GM20000 (cell line): ENCODE measurements at regions not wholly inside any gene's neighbourhood (a gene's known extent, or its start where the extent isn't known, plus 50 kb on each side); places are given as distances from the start of the nearest gene placed in this dataset.

Source experiments
- DNase-seq: peaks from one replicate; pipeline ENCODE4 v3.0.0; 2012; ENCODE audit warnings: low spot score
- CTCF ChIP-seq: IDR thresholded peaks from 2 replicates; pipeline ENCODE4 v1.5.1; 2012; ENCODE audit warnings: mild to moderate bottlenecking, control low read depth; ENCODE audit errors: extremely low read depth, missing control alignments

DNA sequence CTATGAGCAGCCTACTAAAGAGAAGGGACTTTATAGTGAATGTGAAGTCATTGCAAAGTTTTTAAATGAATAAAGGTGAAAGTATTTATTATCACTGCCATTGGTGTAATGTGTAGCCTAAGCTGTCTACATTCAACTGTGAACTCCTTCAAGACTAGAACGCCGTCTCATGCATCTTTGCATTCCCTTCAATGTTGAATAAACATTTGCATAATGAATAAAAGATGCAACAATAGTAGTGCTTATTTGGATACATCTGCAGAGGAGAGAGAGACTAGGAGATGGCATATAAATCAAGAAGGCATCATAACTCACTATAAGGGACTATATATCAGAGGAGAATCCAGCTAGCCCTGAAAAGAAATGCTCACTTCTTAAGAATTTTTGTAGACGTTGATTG is 1623.8 kb upstream of the TENM3 start:
- no peak for DNase-seq
- no peak for TF ChIP-seq CTCF

DNA sequence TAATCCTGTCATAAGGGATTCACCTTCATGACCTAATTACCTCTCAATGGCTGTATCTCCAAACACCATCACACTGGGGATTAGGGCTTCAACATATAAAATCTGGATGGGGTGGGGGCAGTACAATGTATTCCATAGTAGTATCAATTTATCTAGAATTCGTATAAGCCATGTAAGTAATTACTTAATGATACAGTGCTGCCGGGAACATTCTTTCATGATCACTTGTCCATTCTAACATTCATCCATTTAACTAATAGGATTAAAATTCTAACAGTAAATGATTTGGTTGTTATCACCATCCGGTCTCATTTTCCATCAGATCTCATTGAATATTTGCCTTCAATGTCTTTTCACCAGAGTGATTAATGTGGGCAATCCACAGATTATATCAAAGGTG is 1620.9 kb upstream of the TENM3 start:
- DNase-seq = no peak
- no peak for TF ChIP-seq CTCF

DNA sequence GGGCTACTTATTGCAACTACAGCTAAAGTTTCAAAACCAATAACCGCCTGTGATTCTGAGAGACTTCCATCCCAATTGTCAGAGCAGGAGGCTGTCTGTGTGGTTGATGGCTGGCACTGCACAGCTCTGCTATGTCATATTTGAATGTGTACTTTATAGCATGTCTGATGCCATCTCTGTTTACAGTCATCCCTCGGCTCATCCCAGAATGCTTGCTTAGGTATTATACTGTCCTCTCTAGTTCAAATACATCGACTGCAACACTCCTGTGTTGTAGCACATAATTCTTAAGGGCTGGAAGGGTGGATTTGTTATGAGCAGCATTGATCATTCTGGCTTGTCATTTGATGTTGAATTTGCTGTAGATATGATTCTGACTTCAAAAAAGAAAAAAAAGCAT is 1617.5 kb upstream of the TENM3 start:
- no peak for DNase-seq

DNA sequence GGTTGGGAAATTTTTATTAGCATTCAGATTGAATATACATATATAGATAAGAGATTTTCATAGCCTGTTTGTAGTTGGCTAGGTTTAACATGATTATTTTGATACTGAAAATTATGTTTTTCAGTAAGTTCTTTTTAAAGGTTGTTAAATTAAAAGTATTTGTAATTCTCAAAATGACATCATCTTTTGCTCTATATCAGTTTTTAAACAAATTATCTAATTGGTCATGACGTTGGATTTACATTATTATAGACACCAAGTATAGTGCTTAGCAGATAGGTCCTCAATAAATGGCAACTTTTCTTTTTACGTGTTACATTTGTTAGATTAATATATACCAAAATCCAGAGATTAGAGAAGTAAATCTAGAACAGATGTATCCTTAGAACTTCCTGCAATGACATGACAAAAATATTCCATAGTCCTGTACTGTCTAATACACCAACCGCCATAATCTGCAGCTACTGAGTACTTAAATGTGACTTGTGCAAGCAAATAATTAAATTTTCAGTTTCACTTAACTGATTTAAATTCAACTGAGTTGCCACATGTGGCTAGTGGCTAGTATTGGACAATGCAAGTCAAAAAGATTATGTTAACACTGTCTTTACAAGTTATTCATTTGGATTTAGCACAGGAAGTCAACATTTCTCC is 1613.1 kb upstream of the TENM3 start:
- TF ChIP-seq CTCF = no peak
- DNase-seq = no peak

More for the DNA sequence above, 1617.5 kb upstream of the TENM3 start:
- no peak for TF ChIP-seq CTCF

GRCh38 chr4:180634306-180634705 is 1608.9 kb upstream of the TENM3 start:
- no peak for DNase-seq

GRCh38 chr4:180635281-180635680 is 1607.9 kb upstream of the TENM3 start:
- no peak for DNase-seq
- TF ChIP-seq CTCF = no peak

More at GRCh38 chr4:180634306-180634705, 1608.9 kb upstream of the TENM3 start:
- no peak for TF ChIP-seq CTCF

GRCh38 chr4:180636696-180637404 is 1606.4 kb upstream of the TENM3 start:
- TF ChIP-seq CTCF = no peak
- no peak for DNase-seq
